ENCODE measurements at regions not wholly inside any gene's neighbourhood (a gene's known extent, or its start where the extent isn't known, plus 50 kb on each side); places are given as distances from the start of the nearest gene placed in this dataset.

GRCh38 chr4:117357866-117358265 is 272.5 kb upstream of the TRAM1L1 start:
- Mint-ChIP-seq H3K36me3 (no peaks in the 10 kb centered on the region), H3K4me1 (no peaks in the 10 kb centered on the region), H3K9me3 (peaks cover 4% of the 10 kb centered on the region), H3K27ac (no peak overlapping the region), H3K27me3 (no peaks in the 10 kb centered on the region), H3K4me3 (no peak overlapping the region)
- DNase-seq (ENCODE audit: low spot score in 2 of 2) (no peak), ATAC-seq (ENCODE audit: low read depth) (no peak)

GRCh38 chr4:117370944-117371668 is 285.7 kb upstream of the TRAM1L1 start:
- H3K4me1 Mint-ChIP-seq: no peaks in the 10 kb centered on the region
- H3K27me3 Mint-ChIP-seq: no peaks in the 10 kb centered on the region
- ATAC-seq (ENCODE audit: low read depth) (no peak), DNase-seq (ENCODE audit: low spot score in 2 of 2) (no peak)
- no peak overlapping the region for H3K4me3 Mint-ChIP-seq
- H3K9me3 Mint-ChIP-seq: peaks cover 5% of the 10 kb centered on the region
- H3K27ac Mint-ChIP-seq: no peak overlapping the region
- no peaks in the 10 kb centered on the region for H3K36me3 Mint-ChIP-seq

GRCh38 chr4:117375101-117375500 is 289.7 kb upstream of the TRAM1L1 start:
- Mint-ChIP-seq H3K27ac (no peak overlapping the region), H3K4me1 (no peaks in the 10 kb centered on the region), H3K27me3 (no peaks in the 10 kb centered on the region), H3K4me3 (no peak overlapping the region), H3K9me3 (peaks cover 7% of the 10 kb centered on the region), H3K36me3 (no peaks in the 10 kb centered on the region)
- ATAC-seq (ENCODE audit: low read depth) (no peak), DNase-seq (ENCODE audit: low spot score in 2 of 2) (no peak)

DNA sequence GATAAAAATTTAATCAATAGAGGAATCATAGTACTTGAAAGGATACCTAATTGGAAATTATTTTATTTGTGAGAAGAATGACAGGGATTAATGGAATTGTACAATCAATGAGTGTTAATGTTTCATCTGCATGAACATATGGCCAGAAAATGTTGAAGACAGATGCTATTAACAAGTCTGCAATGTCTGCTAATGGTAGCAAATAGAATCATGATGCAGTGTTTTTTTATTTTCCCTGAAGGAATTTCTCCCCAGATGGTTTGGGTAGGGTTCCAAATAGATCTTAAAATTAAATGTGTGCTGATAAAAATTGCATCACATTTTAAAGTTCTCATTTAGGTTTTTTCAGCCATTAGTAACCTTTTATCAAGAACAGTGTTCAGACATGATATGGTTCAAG is 291.3 kb upstream of the TRAM1L1 start:
- no peaks in the 10 kb centered on the region for H3K4me1 Mint-ChIP-seq
- no peaks in the 10 kb centered on the region for H3K36me3 Mint-ChIP-seq
- H3K4me3 Mint-ChIP-seq: no peak overlapping the region
- ATAC-seq (ENCODE audit: low read depth) (no peak), DNase-seq (ENCODE audit: low spot score in 2 of 2) (no peak)
- no peaks in the 10 kb centered on the region for H3K27me3 Mint-ChIP-seq
- H3K9me3 Mint-ChIP-seq: peaks cover 4% of the 10 kb centered on the region
- H3K27ac Mint-ChIP-seq: no peak overlapping the region

DNA sequence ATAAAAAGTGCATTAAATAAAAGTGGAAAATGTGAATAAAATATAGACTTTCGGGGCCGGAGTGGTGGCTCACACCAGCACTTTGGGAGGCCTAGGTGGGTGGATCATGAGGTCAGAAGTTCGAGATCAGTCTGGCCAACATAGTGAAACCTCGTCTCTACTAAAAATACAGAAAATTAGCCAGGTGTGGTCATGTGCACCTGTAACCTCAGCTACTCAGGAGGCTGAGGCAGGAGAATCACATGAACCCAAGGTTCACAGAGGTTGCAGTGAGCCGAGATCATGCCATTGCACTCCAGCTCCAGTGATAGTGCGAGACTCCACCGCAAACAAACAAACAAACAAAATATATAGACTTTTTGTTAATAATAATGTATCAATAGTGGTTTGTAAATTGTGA is 293.6 kb upstream of the TRAM1L1 start:
- H3K9me3 Mint-ChIP-seq: peaks cover 4% of the 10 kb centered on the region
- no peaks in the 10 kb centered on the region for H3K36me3 Mint-ChIP-seq
- H3K27me3 Mint-ChIP-seq: no peaks in the 10 kb centered on the region
- H3K27ac Mint-ChIP-seq: no peak overlapping the region
- ATAC-seq (ENCODE audit: low read depth): no peak
- H3K4me3 Mint-ChIP-seq: no peak overlapping the region
- no peak for DNase-seq (ENCODE audit: low spot score in 2 of 2)
- H3K4me1 Mint-ChIP-seq: no peaks in the 10 kb centered on the region

DNA sequence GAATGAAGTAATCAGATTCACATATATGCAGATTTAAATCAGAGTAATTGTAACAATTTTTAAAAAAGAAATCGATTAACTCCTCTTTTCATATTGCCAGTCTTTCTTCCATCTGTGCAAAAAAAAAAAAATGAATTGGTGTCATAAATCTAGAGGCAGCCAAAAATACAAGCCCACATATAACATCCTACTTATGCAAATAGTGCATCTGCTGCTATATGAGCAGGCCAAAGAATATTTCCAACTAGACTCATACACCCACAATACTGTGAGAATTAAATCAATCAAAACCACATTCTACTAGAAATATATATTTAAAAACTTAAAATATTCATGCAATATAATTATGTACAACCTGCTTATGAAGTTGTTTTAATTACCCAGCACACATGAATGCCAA is 298.1 kb upstream of the TRAM1L1 start:
- Mint-ChIP-seq H3K36me3 (no peaks in the 10 kb centered on the region), H3K27me3 (no peaks in the 10 kb centered on the region), H3K4me1 (no peaks in the 10 kb centered on the region), H3K4me3 (no peak overlapping the region), H3K9me3 (no peaks in the 10 kb centered on the region), H3K27ac (no peak overlapping the region)
- DNase-seq (ENCODE audit: low spot score in 2 of 2) (no peak), ATAC-seq (ENCODE audit: low read depth) (no peak)

- Mint-ChIP-seq H3K4me1 (no peaks in the 10 kb centered on the region), H3K4me3 (no peak overlapping the region), H3K36me3 (no peaks in the 10 kb centered on the region), H3K27ac (no peak overlapping the region), H3K27me3 (no peaks in the 10 kb centered on the region), H3K9me3 (no peaks in the 10 kb centered on the region)
- ATAC-seq (ENCODE audit: low read depth) (no peak), DNase-seq (ENCODE audit: low spot score in 2 of 2) (no peak)
These were observed 300.1 kb upstream of the TRAM1L1 start for GRCh38 chr4:117385526-117385925.

- Mint-ChIP-seq H3K9me3 (no peaks in the 10 kb centered on the region), H3K4me3 (no peak overlapping the region), H3K27ac (no peak overlapping the region), H3K27me3 (no peaks in the 10 kb centered on the region), H3K4me1 (no peaks in the 10 kb centered on the region), H3K36me3 (no peaks in the 10 kb centered on the region)
- no peak for ATAC-seq (ENCODE audit: low read depth)
- no peak for DNase-seq (ENCODE audit: low spot score in 2 of 2)
These were observed 301.7 kb upstream of the TRAM1L1 start for GRCh38 chr4:117387072-117387471.

DNA sequence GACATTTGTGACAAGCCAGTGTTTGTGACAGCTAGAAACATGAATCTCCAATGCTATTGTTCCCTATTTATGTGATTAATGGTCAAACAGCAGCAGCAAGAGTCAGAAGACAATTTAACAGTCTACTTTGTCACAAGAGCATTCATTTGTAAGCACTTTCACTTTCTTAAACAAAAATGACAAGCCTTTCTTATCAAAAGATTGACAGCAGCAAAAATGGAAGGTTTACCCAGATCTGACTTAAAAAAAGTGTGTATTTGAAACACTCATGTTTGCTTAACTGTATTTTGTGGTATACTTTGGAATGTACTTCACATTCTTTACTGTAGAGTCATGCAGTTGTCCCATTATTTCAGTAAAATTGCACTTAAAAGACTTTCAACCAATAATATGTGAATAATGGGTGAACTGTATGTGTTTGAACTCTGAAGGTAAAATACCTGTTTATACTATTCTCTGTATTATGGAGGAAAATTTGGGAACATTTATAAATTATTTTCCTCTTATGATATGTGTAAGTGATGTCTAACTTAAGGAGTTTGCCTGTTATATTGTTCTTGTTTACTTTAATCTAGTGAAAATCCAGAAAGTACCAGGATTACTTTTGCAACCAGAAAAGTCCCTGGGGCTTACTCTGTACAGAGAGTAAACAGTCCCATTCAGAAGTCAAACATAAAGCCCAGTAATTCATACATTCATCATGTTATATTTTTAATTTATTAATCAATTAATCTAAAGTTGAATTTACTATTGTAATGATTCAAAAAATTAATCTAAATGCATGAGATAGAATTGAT is 314.9 kb upstream of the TRAM1L1 start:
- H3K4me3 Mint-ChIP-seq: no peak overlapping the region
- no peak overlapping the region for H3K27ac Mint-ChIP-seq
- H3K36me3 Mint-ChIP-seq: no peaks in the 10 kb centered on the region
- DNase-seq (ENCODE audit: low spot score in 2 of 2) (no peak), ATAC-seq (ENCODE audit: low read depth) (no peak)
- H3K9me3 Mint-ChIP-seq: peaks cover 5% of the 10 kb centered on the region
- no peaks in the 10 kb centered on the region for H3K27me3 Mint-ChIP-seq
- no peaks in the 10 kb centered on the region for H3K4me1 Mint-ChIP-seq

- H3K36me3 Mint-ChIP-seq: no peaks in the 10 kb centered on the region
- ATAC-seq (ENCODE audit: low read depth): no peak
These were observed 327.3 kb upstream of the TRAM1L1 start for GRCh38 chr4:117412661-117413060.

DNA sequence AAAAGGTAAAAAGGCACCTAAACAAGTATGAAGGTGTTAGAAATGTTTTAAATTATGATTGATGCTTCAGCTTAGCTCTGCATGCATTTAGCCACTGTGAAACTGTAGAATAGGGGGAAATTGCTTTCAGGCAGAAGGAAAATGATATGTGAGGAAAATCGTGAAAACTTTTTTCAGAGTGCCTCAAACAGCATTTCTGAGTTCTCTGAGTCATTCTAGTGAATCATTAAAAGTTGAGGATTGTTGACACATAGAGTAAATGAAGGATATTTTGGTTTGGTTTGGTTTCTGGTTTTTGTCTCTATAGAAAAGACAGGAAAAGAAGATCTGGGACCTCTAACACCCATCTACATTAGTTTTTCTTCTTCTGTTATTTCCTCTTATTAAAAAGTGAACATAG is 332.5 kb upstream of the TRAM1L1 start:
- H3K36me3 Mint-ChIP-seq: no peaks in the 10 kb centered on the region
- no peaks in the 10 kb centered on the region for H3K27me3 Mint-ChIP-seq
- H3K4me3 Mint-ChIP-seq: no peak overlapping the region
- DNase-seq (ENCODE audit: low spot score in 2 of 2): no peak
- ATAC-seq (ENCODE audit: low read depth): no peak
- H3K9me3 Mint-ChIP-seq: no peaks in the 10 kb centered on the region
- no peaks in the 10 kb centered on the region for H3K4me1 Mint-ChIP-seq
- H3K27ac Mint-ChIP-seq: no peak overlapping the region

More at GRCh38 chr4:117412661-117413060, 327.3 kb upstream of the TRAM1L1 start:
- no peak overlapping the region for H3K4me3 Mint-ChIP-seq
- no peaks in the 10 kb centered on the region for H3K9me3 Mint-ChIP-seq
- no peak for DNase-seq (ENCODE audit: low spot score in 2 of 2)
- H3K27ac Mint-ChIP-seq: no peak overlapping the region
- no peaks in the 10 kb centered on the region for H3K27me3 Mint-ChIP-seq
- H3K4me1 Mint-ChIP-seq: no peaks in the 10 kb centered on the region

- no peak for DNase-seq (ENCODE audit: low spot score in 2 of 2)
- H3K4me3 Mint-ChIP-seq: no peak overlapping the region
- no peaks in the 10 kb centered on the region for H3K4me1 Mint-ChIP-seq
- H3K27me3 Mint-ChIP-seq: no peaks in the 10 kb centered on the region
- peaks cover 4% of the 10 kb centered on the region for H3K9me3 Mint-ChIP-seq
- ATAC-seq (ENCODE audit: low read depth): no peak
- no peak overlapping the region for H3K27ac Mint-ChIP-seq
- H3K36me3 Mint-ChIP-seq: no peaks in the 10 kb centered on the region
These were observed 335.6 kb upstream of the TRAM1L1 start for GRCh38 chr4:117420948-117421347.

GRCh38 chr4:117421706-117422105 is 336.3 kb upstream of the TRAM1L1 start:
- H3K9me3 Mint-ChIP-seq: peaks cover 4% of the 10 kb centered on the region
- H3K4me1 Mint-ChIP-seq: no peaks in the 10 kb centered on the region
- H3K27ac Mint-ChIP-seq: no peak overlapping the region
- H3K36me3 Mint-ChIP-seq: no peaks in the 10 kb centered on the region
- H3K27me3 Mint-ChIP-seq: no peaks in the 10 kb centered on the region
- no peak overlapping the region for H3K4me3 Mint-ChIP-seq
- DNase-seq (ENCODE audit: low spot score in 2 of 2): no peak
- ATAC-seq (ENCODE audit: low read depth): no peak

GRCh38 chr4:117422297-117422696 is 336.9 kb upstream of the TRAM1L1 start:
- Mint-ChIP-seq H3K27me3 (no peaks in the 10 kb centered on the region), H3K36me3 (no peaks in the 10 kb centered on the region), H3K4me1 (no peaks in the 10 kb centered on the region), H3K4me3 (no peak overlapping the region), H3K9me3 (peaks cover 4% of the 10 kb centered on the region), H3K27ac (no peak overlapping the region)
- no peak for ATAC-seq (ENCODE audit: low read depth)
- no peak for DNase-seq (ENCODE audit: low spot score in 2 of 2)

DNA sequence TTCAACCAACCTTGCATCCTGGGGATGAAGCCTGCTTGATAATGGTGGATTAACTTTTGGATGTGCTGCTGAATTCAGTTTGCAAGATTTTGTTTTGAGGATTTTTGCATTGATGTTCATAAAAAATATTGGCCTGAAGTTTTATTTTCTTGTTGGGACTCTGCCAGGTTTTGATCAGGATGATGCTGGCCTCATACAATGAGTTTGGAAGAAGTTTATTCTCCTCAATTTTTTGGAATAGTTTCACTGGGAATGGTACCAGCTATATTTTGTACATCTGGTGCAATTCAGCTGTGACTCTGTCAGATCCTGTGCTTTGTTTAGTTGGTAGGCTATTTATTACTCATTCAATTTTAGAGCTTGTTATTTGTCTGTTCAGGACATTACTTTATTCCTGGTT is 340.3 kb upstream of the TRAM1L1 start:
- Mint-ChIP-seq H3K4me1 (no peaks in the 10 kb centered on the region), H3K4me3 (no peak overlapping the region), H3K27ac (no peak overlapping the region), H3K27me3 (no peaks in the 10 kb centered on the region), H3K36me3 (no peaks in the 10 kb centered on the region), H3K9me3 (peaks cover 6% of the 10 kb centered on the region)
- ATAC-seq (ENCODE audit: low read depth) (no peak), DNase-seq (ENCODE audit: low spot score in 2 of 2) (no peak)
